HepG2 (cell line): ENCODE measurements at regions not wholly inside any gene's neighbourhood (a gene's known extent, or its start where the extent isn't known, plus 50 kb on each side); places are given as distances from the start of the nearest gene placed in this dataset.

ENCODE experiments used
- ATAC-seq: fragments of 200-7000 bp; cut with Tn5 transposase; 3 replicates; pipeline ENCODE4 v1.9.1; 2020; ENCODE audit warnings: mild to moderate bottlenecking, moderate library complexity
- BruUV-seq: library from RNA; stranded (reverse); fragments of 400-500 nt; replicated peaks from 2 replicates; lab custom pipeline; 2021; lab: Mats Ljungman, UMichigan
- CTCF ChIA-PET: fragments of 300-600 bp; formaldehyde crosslinking; extraction: SDS; loops from one replicate; lab custom pipeline; 2021; ENCODE audit warnings: low total read pairs, inconsistent platforms, low intra/inter-chr PET ratio; lab: Yijun Ruan, JAX
- POLR2A ChIA-PET: fragments of 350-600 bp; sonication (Branson Sonifier 250); formaldehyde crosslinking; loops from one replicate; lab custom pipeline; 2020; ENCODE audit warnings: antibody characterized with exemption, inconsistent platforms; lab: Yijun Ruan, JAX
- DNase-seq: peaks from one replicate; pipeline ENCODE4 v3.0.0-alpha.2; 2015; ENCODE audit warnings: low spot score
- FAIRE-seq: peaks from 3 replicates; lab custom pipeline; 2011; peaks lifted over from hg19 to GRCh38; lab: Jason Lieb, UNC
- H2AFZ ChIP-seq: one replicate; pipeline ENCODE4 v1.6.1; 2011; ENCODE audit warnings: low read length, inconsistent platforms
- H3K27ac ChIP-seq: fragments of 300-600 bp; 3 replicates; pipeline ENCODE4 v1.8.0; 2011; ENCODE audit warnings: mixed run types, mild to moderate bottlenecking, mixed read lengths, low read length, inconsistent platforms; ENCODE audit not compliant: insufficient read depth; ENCODE audit errors: extremely low read length
- H3K27me3 ChIP-seq, 2 experiments: fragments of 200-600 bp in 1 of 2; 2 replicates in 1 of 2; 3 replicates in 1 of 2; pipeline versions ENCODE4 v1.6.0 to v1.8.0; 2011; ENCODE audit warnings: low read length in 2 of 2, mild to moderate bottlenecking in 2 of 2, moderate library complexity in 2 of 2, inconsistent platforms in 1 of 2; ENCODE audit not compliant: insufficient read depth in 2 of 2, control insufficient read depth in 1 of 2
- H3K36me3 ChIP-seq, 2 experiments: fragments of 200-600 bp in 1 of 2; replicated peaks in 1 of 2; 2 replicates in 1 of 2; 3 replicates in 1 of 2; pipeline versions ENCODE4 v1.5.1 to v1.8.0; 2011; ENCODE audit warnings: low read length in 2 of 2, inconsistent platforms in 1 of 2; ENCODE audit not compliant: insufficient read depth in 2 of 2, control insufficient read depth in 1 of 2
- H3K4me1 ChIP-seq: 2 replicates; pipeline ENCODE4 v1.5.1; 2012; ENCODE audit warnings: low read length, inconsistent platforms; ENCODE audit not compliant: insufficient read depth
- H3K4me2 ChIP-seq: 2 replicates; pipeline ENCODE4 v1.6.0; 2011; ENCODE audit warnings: low read depth, low read length, inconsistent platforms
- H3K4me3 ChIP-seq, 3 experiments: fragments of 200-600 bp in 1 of 3; sonication (generic), shearing (Covaris generic) in 1 of 3; replicated peaks in 1 of 3; 2 replicates each; pipeline ENCODE4 v1.5.1; 2011 to 2016; ENCODE audit warnings: low read length in 3 of 3, inconsistent platforms in 2 of 3, low read depth in 2 of 3, mild to moderate bottlenecking in 2 of 3, control low read depth in 1 of 3, mixed read lengths in 1 of 3; ENCODE audit not compliant: insufficient read depth in 1 of 3
- H3K79me2 ChIP-seq: one replicate; pipeline ENCODE4 v1.6.1; 2011; ENCODE audit warnings: low read length, inconsistent platforms; ENCODE audit not compliant: insufficient read depth
- H3K9ac ChIP-seq: 2 replicates; pipeline ENCODE4 v1.6.0; 2011; ENCODE audit warnings: mild to moderate bottlenecking, low read depth, low read length, inconsistent platforms; ENCODE audit not compliant: insufficient read depth
- H3K9me3 ChIP-seq: 2 replicates; pipeline ENCODE4 v1.5.1; 2012; ENCODE audit warnings: mild to moderate bottlenecking, low read length
- H4K20me1 ChIP-seq: 2 replicates; pipeline ENCODE4 v1.6.0; 2011; ENCODE audit warnings: inconsistent platforms, mild to moderate bottlenecking, low read length, moderate library complexity; ENCODE audit not compliant: insufficient read depth
- ARID3A ChIP-seq: IDR thresholded peaks from 2 replicates; pipeline ENCODE4 v1.6.1; 2012; ENCODE audit warnings: low read depth, low read length, improper control_type of control experiment
- ATAD3A ChIP-seq: sonication (generic); formaldehyde crosslinking; IDR thresholded peaks from 2 replicates; pipeline ENCODE4 v1.4.0; 2020; ENCODE audit warnings: missing genetic modification reagents
- CHCHD3 ChIP-seq: sonication (generic); formaldehyde crosslinking; IDR thresholded peaks from 2 replicates; pipeline ENCODE4 v1.8.0; 2022; ENCODE audit warnings: mild to moderate bottlenecking, missing genetic modification reagents, moderate library complexity
- FIP1L1 ChIP-seq: fragments of 200-400 bp; formaldehyde crosslinking; IDR thresholded peaks from 2 replicates; pipeline ENCODE4 v1.6.1; 2018; ENCODE audit warnings: low read depth, mild to moderate bottlenecking, low read length, moderate library complexity, borderline replicate concordance; ENCODE audit not compliant: insufficient read depth
- SMARCC2 ChIP-seq: fragments of 450-650 bp; IDR thresholded peaks from 2 replicates; pipeline ENCODE4 v1.6.1; 2017; ENCODE audit warnings: antibody characterized with exemption, mild to moderate bottlenecking
- SNAPC4 ChIP-seq: sonication (generic); formaldehyde crosslinking; IDR thresholded peaks from 2 replicates; pipeline ENCODE4 v1.4.0; 2020; ENCODE audit warnings: mild to moderate bottlenecking, missing genetic modification reagents
- ZBTB1 ChIP-seq: sonication (generic); formaldehyde crosslinking; IDR thresholded peaks from 2 replicates; pipeline ENCODE4 v1.4.0; 2020; ENCODE audit warnings: missing genetic modification reagents, borderline replicate concordance
- ZFP41 ChIP-seq: sonication (generic); formaldehyde crosslinking; IDR thresholded peaks from 2 replicates; pipeline ENCODE4 v1.4.0; 2020; ENCODE audit warnings: mild to moderate bottlenecking, missing genetic modification reagents, borderline replicate concordance
- ZMYM3 ChIP-seq: sonication (generic); formaldehyde crosslinking; IDR thresholded peaks from 2 replicates; pipeline ENCODE4 v1.5.1; 2020; ENCODE audit warnings: mild to moderate bottlenecking, missing genetic modification reagents
- ZNF564 ChIP-seq: sonication (generic); formaldehyde crosslinking; IDR thresholded peaks from 2 replicates; pipeline ENCODE4 v1.8.1; 2023; ENCODE audit warnings: mild to moderate bottlenecking, missing genetic modification reagents
- ZNF672 ChIP-seq: sonication (generic); formaldehyde crosslinking; IDR thresholded peaks from 2 replicates; pipeline ENCODE4 v1.8.1; 2022; ENCODE audit warnings: missing genetic modification reagents
- ZNF737 ChIP-seq: sonication (generic); formaldehyde crosslinking; IDR thresholded peaks from 2 replicates; pipeline ENCODE4 v1.5.0; 2020; ENCODE audit warnings: missing genetic modification reagents, mild to moderate bottlenecking, borderline replicate concordance
- ZSCAN31 ChIP-seq: sonication (generic); formaldehyde crosslinking; IDR thresholded peaks from 2 replicates; pipeline ENCODE4 v1.5.0; 2020; ENCODE audit warnings: low read depth, mild to moderate bottlenecking, missing genetic modification reagents
- WGBS: methylation state at CpG from one replicate; pipeline ENCODE4 v1.1.6; 2017; ENCODE audit warnings: low lambda C conversion rate; 5-methylcytosine and 5-hydroxymethylcytosine counted together
- in situ Hi-C: cut with HindIII; loops from 2 replicates; pipeline ENCODE4 v1.10.0; 2017; ENCODE audit warnings: low pct_unique_long_range_greater_than_20kb; ENCODE audit not compliant: extremely low pct_ligation_motif_present
- intact Hi-C: fragments of 100-400 bp; cut with micrococcal nuclease; formaldehyde crosslinking; loops from one replicate; pipeline ENCODE4 v1.10.0; 2022; ENCODE audit not compliant: unreplicated experiment
- TF ChIP-seq, protein P1 (sequence below): sonication (generic); formaldehyde crosslinking; IDR thresholded peaks from 2 replicates; pipeline ENCODE4 v1.5.0; 2020; ENCODE audit warnings: missing genetic modification reagents

DNA sequence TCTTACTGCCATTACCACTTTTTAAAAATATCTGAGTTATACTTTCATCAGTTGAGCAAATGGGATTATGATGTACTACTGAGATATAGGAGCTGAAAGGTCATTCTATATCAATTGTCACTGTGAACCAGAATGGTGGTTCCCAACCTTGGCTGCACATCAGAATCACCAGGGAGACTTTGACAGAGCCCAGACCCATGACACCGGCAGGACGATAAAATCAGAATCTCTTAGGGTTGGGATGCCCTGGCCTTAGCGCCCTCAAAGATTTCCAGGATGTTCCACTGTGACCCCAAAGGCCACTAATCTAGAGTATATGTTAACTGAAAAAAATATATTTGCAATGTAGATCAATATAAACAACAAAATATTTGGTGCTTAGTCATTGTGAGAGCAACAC, 355.1 kb downstream of the LIG4 start:
- no peaks in the 10 kb centered on the region for H3K79me2 ChIP-seq
- no peak overlapping the region for H3K4me3 ChIP-seq
- BruUV-seq = no TSS peak
- 0 out of 5 replicates have a peak, but pooled peaks cover 0 to 4% of the 10 kb centered on the region in 2 experiments for H3K27me3 ChIP-seq
- H3K4me2 ChIP-seq = no peak overlapping the region
- TF ChIP-seq, protein P1, sequence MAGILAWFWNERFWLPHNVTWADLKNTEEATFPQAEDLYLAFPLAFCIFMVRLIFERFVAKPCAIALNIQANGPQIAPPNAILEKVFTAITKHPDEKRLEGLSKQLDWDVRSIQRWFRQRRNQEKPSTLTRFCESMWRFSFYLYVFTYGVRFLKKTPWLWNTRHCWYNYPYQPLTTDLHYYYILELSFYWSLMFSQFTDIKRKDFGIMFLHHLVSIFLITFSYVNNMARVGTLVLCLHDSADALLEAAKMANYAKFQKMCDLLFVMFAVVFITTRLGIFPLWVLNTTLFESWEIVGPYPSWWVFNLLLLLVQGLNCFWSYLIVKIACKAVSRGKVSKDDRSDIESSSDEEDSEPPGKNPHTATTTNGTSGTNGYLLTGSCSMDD (CRISPR knock-in tag) = no peak
- TF ChIP-seq ZSCAN31 (CRISPR knock-in tag) (no peak), ZNF672 (CRISPR knock-in tag) (no peak), ZBTB1 (CRISPR knock-in tag) (no peak), ARID3A (no peak), ZNF564 (CRISPR knock-in tag) (no peak), CHCHD3 (no peak), ZFP41 (no peak), SMARCC2 (no peak), SNAPC4 (CRISPR knock-in tag) (no peak), ATAD3A (CRISPR knock-in tag) (no peak), FIP1L1 (no peak), ZMYM3 (CRISPR knock-in tag) (no peak), ZNF737 (CRISPR knock-in tag) (no peak)
- FAIRE-seq = no peak
- no peak overlapping the region for H3K9ac ChIP-seq
- ChIA-PET POLR2A (no interaction called here), CTCF (no interaction called here)
- in situ Hi-C loops (loop anchor here (25.0 kb wide), 1 partner anchor 648 kb away; no protein-coding TSS in a partner anchor), intact Hi-C loops (no loop called here)
- H4K20me1 ChIP-seq = no peaks in the 10 kb centered on the region
- no peaks in the 10 kb centered on the region for H3K4me1 ChIP-seq
- no peaks in the 10 kb centered on the region for H3K36me3 ChIP-seq
- H3K27ac ChIP-seq = no peak overlapping the region
- DNase-seq = no peak
- WGBS = 30% methylated on average over 3 of the region's 3 CpGs
- H3K9me3 ChIP-seq = no peaks in the 10 kb centered on the region
- ATAC-seq = no peak
- no peak overlapping the region for H2AFZ ChIP-seq
